Loucy (cell line): ENCODE measurements at regions not wholly inside any gene's neighbourhood (a gene's known extent, or its start where the extent isn't known, plus 50 kb on each side); places are given as distances from the start of the nearest gene placed in this dataset.

Experiments used
- H2AFZ ChIP-seq: fragments of 200-600 bp; sonication (generic); 2 replicates; pipeline ENCODE4 v1.6.0; 2016; ENCODE audit warnings: antibody characterized with exemption, mild to moderate bottlenecking, low read length, moderate library complexity
- H3F3A ChIP-seq: fragments of 200-600 bp; 2 replicates; pipeline ENCODE4 v1.6.0; 2016; ENCODE audit warnings: antibody characterized with exemption, low read depth, mild to moderate bottlenecking
- H3K27me3 ChIP-seq: fragments of 200-600 bp; sonication (generic); 2 replicates; pipeline ENCODE4 v1.6.1; 2014; ENCODE audit warnings: low read length, mild to moderate bottlenecking; ENCODE audit not compliant: insufficient read depth, poor library complexity, severe bottlenecking
- H3K36me3 ChIP-seq: fragments of 200-600 bp; sonication (generic); 2 replicates; pipeline ENCODE4 v1.6.1; 2016; ENCODE audit warnings: low read length; ENCODE audit not compliant: insufficient read depth
- H3K4me1 ChIP-seq: fragments of 200-600 bp; sonication (generic); 2 replicates; pipeline ENCODE4 v1.5.1; 2014; ENCODE audit warnings: low read length, mild to moderate bottlenecking; ENCODE audit not compliant: insufficient read depth, poor library complexity, severe bottlenecking
- H3K4me2 ChIP-seq: fragments of 200-600 bp; sonication (generic); 2 replicates; pipeline ENCODE4 v1.6.0; 2014; ENCODE audit warnings: antibody characterized with exemption, low read length, low read depth, mild to moderate bottlenecking; ENCODE audit not compliant: poor library complexity, severe bottlenecking
- H3K4me3 ChIP-seq: fragments of 200-600 bp; sonication (generic); 2 replicates; pipeline ENCODE4 v1.5.1; 2014; ENCODE audit warnings: low read length, mild to moderate bottlenecking, mixed read lengths; ENCODE audit not compliant: poor library complexity, severe bottlenecking
- H3K79me2 ChIP-seq: fragments of 200-600 bp; sonication (generic); 2 replicates; pipeline ENCODE4 v1.6.1; 2014; ENCODE audit warnings: low read length; ENCODE audit not compliant: insufficient read depth
- H3K9ac ChIP-seq: fragments of 200-600 bp; sonication (generic); 2 replicates; pipeline ENCODE4 v1.6.0; 2014; ENCODE audit warnings: mild to moderate bottlenecking, low read depth, low read length, moderate library complexity; ENCODE audit not compliant: poor library complexity, severe bottlenecking
- H3K9me2 ChIP-seq: fragments of 200-600 bp; sonication (generic); replicated peaks from 2 replicates; pipeline ENCODE4 v1.6.1; 2016; ENCODE audit warnings: low read depth, low read length, mixed read lengths
- H3K9me3 ChIP-seq: fragments of 200-600 bp; sonication (generic); 2 replicates; pipeline ENCODE4 v1.6.1; 2014; ENCODE audit warnings: mild to moderate bottlenecking, antibody characterized with exemption, low read length, low read depth; ENCODE audit not compliant: insufficient read depth
- H4K20me1 ChIP-seq: fragments of 200-600 bp; sonication (generic); 2 replicates; pipeline ENCODE4 v1.6.0; 2014; ENCODE audit warnings: antibody characterized with exemption, low read length, mild to moderate bottlenecking; ENCODE audit not compliant: insufficient read depth, poor library complexity, severe bottlenecking
- EZH2phosphoT487 ChIP-seq: fragments of 200-600 bp; IDR thresholded peaks from 2 replicates; pipeline ENCODE4 v1.6.1; 2018; ENCODE audit warnings: antibody characterized with exemption, mild to moderate bottlenecking, moderate library complexity, borderline replicate concordance
- TF ChIP-seq, protein P1 (sequence below): fragments of 200-600 bp; sonication (generic); conservative IDR thresholded peaks from 2 replicates; pipeline ENCODE4 v1.5.1; 2014; ENCODE audit warnings: mild to moderate bottlenecking, antibody characterized with exemption, low read length

DNA sequence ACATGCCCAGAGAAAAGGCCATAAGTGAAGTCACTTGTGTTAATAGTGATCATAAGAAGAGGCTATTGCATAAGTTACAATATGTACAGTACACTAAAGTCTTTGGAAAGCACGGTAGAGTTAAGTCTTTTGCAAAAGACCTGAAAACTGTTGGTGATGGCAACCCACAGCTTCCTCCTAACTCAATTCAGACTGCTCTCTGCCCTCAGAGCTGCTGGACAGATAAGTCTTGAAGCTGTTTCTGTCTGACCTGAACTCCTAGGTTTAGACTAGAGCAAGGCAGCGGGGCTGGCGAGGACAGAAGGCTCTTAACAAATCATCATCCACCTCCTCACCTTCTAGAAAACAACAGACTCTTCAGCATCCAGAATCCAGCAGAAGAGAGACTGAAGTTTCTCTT is 125.4 kb downstream of the CD24 start:
- Histone ChIP-seq H3K9ac (no peak overlapping the region), H3K9me2 (no peaks in the 10 kb centered on the region), H3K79me2 (no peaks in the 10 kb centered on the region), H3K4me1 (no peaks in the 10 kb centered on the region), H3K36me3 (no peaks in the 10 kb centered on the region), H2AFZ (no peak overlapping the region), H3F3A (no peaks in the 10 kb centered on the region), H3K9me3 (no peaks in the 10 kb centered on the region), H3K27me3 (no peaks in the 10 kb centered on the region), H3K4me2 (no peak overlapping the region), H3K4me3 (no peak overlapping the region), H4K20me1 (no peaks in the 10 kb centered on the region)
- TF ChIP-seq, protein P1, sequence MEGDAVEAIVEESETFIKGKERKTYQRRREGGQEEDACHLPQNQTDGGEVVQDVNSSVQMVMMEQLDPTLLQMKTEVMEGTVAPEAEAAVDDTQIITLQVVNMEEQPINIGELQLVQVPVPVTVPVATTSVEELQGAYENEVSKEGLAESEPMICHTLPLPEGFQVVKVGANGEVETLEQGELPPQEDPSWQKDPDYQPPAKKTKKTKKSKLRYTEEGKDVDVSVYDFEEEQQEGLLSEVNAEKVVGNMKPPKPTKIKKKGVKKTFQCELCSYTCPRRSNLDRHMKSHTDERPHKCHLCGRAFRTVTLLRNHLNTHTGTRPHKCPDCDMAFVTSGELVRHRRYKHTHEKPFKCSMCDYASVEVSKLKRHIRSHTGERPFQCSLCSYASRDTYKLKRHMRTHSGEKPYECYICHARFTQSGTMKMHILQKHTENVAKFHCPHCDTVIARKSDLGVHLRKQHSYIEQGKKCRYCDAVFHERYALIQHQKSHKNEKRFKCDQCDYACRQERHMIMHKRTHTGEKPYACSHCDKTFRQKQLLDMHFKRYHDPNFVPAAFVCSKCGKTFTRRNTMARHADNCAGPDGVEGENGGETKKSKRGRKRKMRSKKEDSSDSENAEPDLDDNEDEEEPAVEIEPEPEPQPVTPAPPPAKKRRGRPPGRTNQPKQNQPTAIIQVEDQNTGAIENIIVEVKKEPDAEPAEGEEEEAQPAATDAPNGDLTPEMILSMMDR: no peak
- no peak for TF ChIP-seq EZH2phosphoT487

GRCh38 chr6:106847116-106847515 is 127.4 kb downstream of the CD24 start:
- TF ChIP-seq, protein P1: no peak
- TF ChIP-seq EZH2phosphoT487: no peak
- Histone ChIP-seq H3K9me3 (no peaks in the 10 kb centered on the region), H3K4me2 (no peak overlapping the region), H2AFZ (no peak overlapping the region), H3K36me3 (no peaks in the 10 kb centered on the region), H3K4me1 (no peaks in the 10 kb centered on the region), H3K4me3 (no peak overlapping the region), H3K27me3 (no peaks in the 10 kb centered on the region), H3K79me2 (no peaks in the 10 kb centered on the region), H3K9ac (no peak overlapping the region), H3F3A (no peaks in the 10 kb centered on the region), H4K20me1 (no peaks in the 10 kb centered on the region), H3K9me2 (no peaks in the 10 kb centered on the region)

- Histone ChIP-seq H3K4me1 (no peaks in the 10 kb centered on the region), H3K36me3 (no peaks in the 10 kb centered on the region), H3K4me3 (no peak overlapping the region), H4K20me1 (no peaks in the 10 kb centered on the region), H3K9ac (no peak overlapping the region), H2AFZ (no peak overlapping the region), H3K9me2 (no peaks in the 10 kb centered on the region), H3K9me3 (no peaks in the 10 kb centered on the region), H3K27me3 (no peaks in the 10 kb centered on the region), H3F3A (no peaks in the 10 kb centered on the region), H3K79me2 (no peaks in the 10 kb centered on the region), H3K4me2 (no peak overlapping the region)
- TF ChIP-seq EZH2phosphoT487: no peak
- TF ChIP-seq, protein P1: no peak
Observed at GRCh38 chr6:106844930-106845329, 129.6 kb downstream of the CD24 start.
